GM12878 (cell line): ENCODE measurements at regions not wholly inside any gene's neighbourhood (a gene's known extent, or its start where the extent isn't known, plus 50 kb on each side); places are given as distances from the start of the nearest gene placed in this dataset.

ENCODE experiments used
- ATAC-seq: fragments of 200-7000 bp; cut with Tn5 transposase; 3 replicates; pipeline ENCODE4 v1.9.1; 2020; ENCODE audit warnings: mild to moderate bottlenecking, moderate library complexity
- BruUV-seq: library from RNA; stranded (reverse); fragments of 400-500 nt; replicated peaks from 2 replicates; lab custom pipeline; 2021; lab: Mats Ljungman, UMichigan
- CTCF ChIA-PET: fragments of 300-600 bp; sonication (Branson Sonifier 250); formaldehyde crosslinking; extraction: SDS; loops from one replicate; lab custom pipeline; 2021; ENCODE audit warnings: inconsistent platforms; lab: Yijun Ruan, JAX
- POLR2A ChIA-PET: fragments of 350-600 bp; formaldehyde crosslinking; extraction: SDS; loops from one replicate; lab custom pipeline; 2021; ENCODE audit warnings: inconsistent platforms; lab: Charles Lee
- RAD21 ChIA-PET: fragments of 300-600 bp; sonication (Branson Sonifier 250); formaldehyde crosslinking; loops from one replicate; lab custom pipeline; 2023; ENCODE audit warnings: antibody characterized with exemption; ENCODE audit not compliant: unreplicated experiment; lab: Charles Lee
- SMC1A ChIA-PET: fragments of 300-600 bp; sonication (Branson Sonifier 250); formaldehyde crosslinking; loops from one replicate; lab custom pipeline; 2023; ENCODE audit not compliant: unreplicated experiment, uncharacterized antibody; lab: Charles Lee
- DNase-seq: peaks from one replicate; pipeline ENCODE4 v3.0.0-alpha.2; 2011; ENCODE audit warnings: low read depth, low spot score
- FAIRE-seq: peaks from 3 replicates; lab custom pipeline; 2011; peaks lifted over from hg19 to GRCh38; lab: Jason Lieb, UNC
- H2AFZ ChIP-seq: 2 replicates; pipeline ENCODE4 v1.6.0; 2011; ENCODE audit warnings: low read depth, low read length, control low read depth; ENCODE audit not compliant: control insufficient read depth
- H3K27ac ChIP-seq: 2 replicates; pipeline ENCODE4 v1.5.1; 2011; ENCODE audit warnings: control low read depth; ENCODE audit not compliant: control insufficient read depth, insufficient read depth
- H3K27me3 ChIP-seq, 2 experiments: replicated peaks in 1 of 2; 2 replicates each; pipeline versions ENCODE4 v1.6.0 to v1.6.1; 2011; ENCODE audit warnings: low read length in 1 of 2; ENCODE audit not compliant: control insufficient read depth in 2 of 2, insufficient read depth in 2 of 2
- H3K36me3 ChIP-seq, 2 experiments: 2 replicates each; pipeline ENCODE4 v1.5.1; 2011; ENCODE audit warnings: low read length in 1 of 2; ENCODE audit not compliant: control insufficient read depth in 2 of 2, insufficient read depth in 2 of 2
- H3K4me1 ChIP-seq: 2 replicates; pipeline ENCODE4 v1.6.1; 2011; ENCODE audit warnings: mild to moderate bottlenecking, low read length, moderate library complexity, mixed read lengths; ENCODE audit not compliant: control insufficient read depth, insufficient read depth
- H3K4me2 ChIP-seq: 2 replicates; pipeline ENCODE4 v1.6.0; 2011; ENCODE audit warnings: control low read depth; ENCODE audit not compliant: control insufficient read depth, insufficient read depth
- H3K4me3 ChIP-seq: fragments of 200-600 bp; sonication (generic); 2 replicates; pipeline ENCODE4 v1.5.1; 2016
- H3K79me2 ChIP-seq: 2 replicates; pipeline ENCODE4 v1.6.0; 2011; ENCODE audit warnings: low read length; ENCODE audit not compliant: control insufficient read depth, insufficient read depth
- H3K9ac ChIP-seq: 2 replicates; pipeline ENCODE4 v1.8.0; 2011; ENCODE audit warnings: low read length, control low read depth, mixed read lengths; ENCODE audit not compliant: control insufficient read depth, insufficient read depth
- H3K9me3 ChIP-seq: replicated peaks from 3 replicates; pipeline ENCODE4 v1.5.1; 2011; ENCODE audit warnings: mild to moderate bottlenecking, low read length; ENCODE audit not compliant: control insufficient read depth, insufficient read depth
- H4K20me1 ChIP-seq: 2 replicates; pipeline ENCODE4 v1.6.0; 2011; ENCODE audit not compliant: control insufficient read depth, insufficient read depth
- ATF7 ChIP-seq: fragments of 450-650 bp; IDR thresholded peaks from 2 replicates; pipeline ENCODE4 v1.6.1; 2016; ENCODE audit warnings: low read depth, mild to moderate bottlenecking
- CREB1 ChIP-seq: IDR thresholded peaks from 2 replicates; pipeline ENCODE4 v1.6.1; 2012; ENCODE audit warnings: low read depth, mild to moderate bottlenecking, inconsistent platforms
- EED ChIP-seq: sonication (generic); IDR thresholded peaks from 2 replicates; pipeline ENCODE4 v1.6.1; 2016; ENCODE audit warnings: antibody characterized with exemption, low read depth
- EZH2 ChIP-seq: IDR thresholded peaks from 2 replicates; pipeline ENCODE4 v1.6.1; 2012; ENCODE audit warnings: low read depth, mild to moderate bottlenecking, control low read depth, inconsistent platforms, low read length, borderline replicate concordance; ENCODE audit not compliant: control insufficient read depth
- GATAD2B ChIP-seq: fragments of 450-650 bp; conservative IDR thresholded peaks from 2 replicates; pipeline ENCODE4 v1.6.1; 2017; ENCODE audit warnings: low read depth, mild to moderate bottlenecking, moderate library complexity
- MTA2 ChIP-seq: fragments of 450-650 bp; IDR thresholded peaks from 2 replicates; pipeline ENCODE4 v1.6.1; 2016; ENCODE audit warnings: low read depth, mild to moderate bottlenecking, moderate library complexity
- MTA3 ChIP-seq: IDR thresholded peaks from 2 replicates; pipeline ENCODE4 v1.6.1; 2012; ENCODE audit warnings: low read length, inconsistent platforms, borderline replicate concordance
- NFYB ChIP-seq: IDR thresholded peaks from 2 replicates; pipeline ENCODE4 v1.6.1; 2011; ENCODE audit warnings: low read depth, mild to moderate bottlenecking, low read length, improper control_type of control experiment, moderate library complexity; ENCODE audit not compliant: insufficient read depth
- SIX5 ChIP-seq: IDR thresholded peaks from 2 replicates; pipeline ENCODE4 v1.6.1; 2011; ENCODE audit warnings: mild to moderate bottlenecking, low read depth, low read length, moderate library complexity; ENCODE audit not compliant: severe bottlenecking
- SMAD1 ChIP-seq: fragments of 450-650 bp; IDR thresholded peaks from 2 replicates; pipeline ENCODE4 v1.6.1; 2018; ENCODE audit warnings: mild to moderate bottlenecking, low read depth; ENCODE audit not compliant: partially characterized antibody
- SPI1 ChIP-seq: IDR thresholded peaks from 2 replicates; pipeline ENCODE4 v1.6.1; 2011; ENCODE audit warnings: low read depth, mild to moderate bottlenecking, low read length, moderate library complexity, borderline replicate concordance; ENCODE audit not compliant: insufficient read depth
- TAF1 ChIP-seq: IDR thresholded peaks from 2 replicates; pipeline ENCODE4 v1.6.1; 2011; ENCODE audit warnings: mild to moderate bottlenecking, low read depth, low read length, borderline replicate concordance
- ZZZ3 ChIP-seq: IDR thresholded peaks from 2 replicates; pipeline ENCODE4 v1.6.1; 2011; ENCODE audit warnings: low read depth; ENCODE audit not compliant: control insufficient read depth, insufficient read length
- WGBS: methylation state at CpG from one replicate; pipeline ENCODE4 v1.1.6; 2016; ENCODE audit warnings: low lambda C conversion rate; ENCODE audit not compliant: insufficient replicate concordance, insufficient coverage; ENCODE audit errors: missing lambda C conversion rate; 5-methylcytosine and 5-hydroxymethylcytosine counted together
- in situ Hi-C: fragments of 300-500 bp; cut with MboI; formaldehyde crosslinking; loops from 9 replicates; pipeline ENCODE4 v1.14.3; 2018; ENCODE audit warnings: mixed read lengths
- intact Hi-C: fragments of 100-400 bp; cut with micrococcal nuclease; formaldehyde crosslinking; loops from one replicate; pipeline ENCODE4 v1.14.2; 2022; ENCODE audit not compliant: unreplicated experiment
- TF ChIP-seq, protein P1 (sequence below): fragments of 450-650 bp; IDR thresholded peaks from 2 replicates; pipeline ENCODE4 v1.6.1; 2017; ENCODE audit warnings: mild to moderate bottlenecking, moderate library complexity
- TF ChIP-seq, protein P2 (sequence below): fragments of 450-650 bp; IDR thresholded peaks from 2 replicates; pipeline ENCODE4 v1.6.1; 2017; ENCODE audit warnings: mild to moderate bottlenecking, low read depth, inconsistent platforms; ENCODE audit not compliant: poor library complexity, severe bottlenecking

DNA sequence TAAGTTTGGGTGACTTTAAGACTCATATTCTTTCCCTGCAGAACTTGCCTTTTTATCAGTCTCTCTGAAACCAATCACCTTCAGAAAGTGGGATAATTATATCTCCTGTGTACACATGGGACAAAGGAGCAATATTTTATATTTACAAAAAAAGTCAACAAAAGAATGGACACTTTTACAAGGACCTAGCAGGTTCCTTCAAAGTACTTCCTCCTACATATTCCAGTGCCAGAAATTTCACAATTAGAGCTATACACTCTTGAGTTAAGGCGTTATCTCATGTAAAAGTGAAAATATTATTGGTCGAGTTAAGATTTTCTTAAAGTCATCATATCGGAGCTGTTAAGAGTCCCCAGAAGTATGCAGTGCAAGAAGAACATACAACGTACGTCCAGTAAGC is 98.9 kb upstream of the MAFB start:
- TF ChIP-seq NFYB (no peak), TAF1 (no peak), ATF7 (no peak), SIX5 (no peak), EZH2 (no peak), SPI1 (no peak), EED (no peak), ZZZ3 (no peak), MTA3 (no peak), SMAD1 (no peak), GATAD2B (no peak), MTA2 (no peak), CREB1 (no peak)
- TF ChIP-seq, protein P1, sequence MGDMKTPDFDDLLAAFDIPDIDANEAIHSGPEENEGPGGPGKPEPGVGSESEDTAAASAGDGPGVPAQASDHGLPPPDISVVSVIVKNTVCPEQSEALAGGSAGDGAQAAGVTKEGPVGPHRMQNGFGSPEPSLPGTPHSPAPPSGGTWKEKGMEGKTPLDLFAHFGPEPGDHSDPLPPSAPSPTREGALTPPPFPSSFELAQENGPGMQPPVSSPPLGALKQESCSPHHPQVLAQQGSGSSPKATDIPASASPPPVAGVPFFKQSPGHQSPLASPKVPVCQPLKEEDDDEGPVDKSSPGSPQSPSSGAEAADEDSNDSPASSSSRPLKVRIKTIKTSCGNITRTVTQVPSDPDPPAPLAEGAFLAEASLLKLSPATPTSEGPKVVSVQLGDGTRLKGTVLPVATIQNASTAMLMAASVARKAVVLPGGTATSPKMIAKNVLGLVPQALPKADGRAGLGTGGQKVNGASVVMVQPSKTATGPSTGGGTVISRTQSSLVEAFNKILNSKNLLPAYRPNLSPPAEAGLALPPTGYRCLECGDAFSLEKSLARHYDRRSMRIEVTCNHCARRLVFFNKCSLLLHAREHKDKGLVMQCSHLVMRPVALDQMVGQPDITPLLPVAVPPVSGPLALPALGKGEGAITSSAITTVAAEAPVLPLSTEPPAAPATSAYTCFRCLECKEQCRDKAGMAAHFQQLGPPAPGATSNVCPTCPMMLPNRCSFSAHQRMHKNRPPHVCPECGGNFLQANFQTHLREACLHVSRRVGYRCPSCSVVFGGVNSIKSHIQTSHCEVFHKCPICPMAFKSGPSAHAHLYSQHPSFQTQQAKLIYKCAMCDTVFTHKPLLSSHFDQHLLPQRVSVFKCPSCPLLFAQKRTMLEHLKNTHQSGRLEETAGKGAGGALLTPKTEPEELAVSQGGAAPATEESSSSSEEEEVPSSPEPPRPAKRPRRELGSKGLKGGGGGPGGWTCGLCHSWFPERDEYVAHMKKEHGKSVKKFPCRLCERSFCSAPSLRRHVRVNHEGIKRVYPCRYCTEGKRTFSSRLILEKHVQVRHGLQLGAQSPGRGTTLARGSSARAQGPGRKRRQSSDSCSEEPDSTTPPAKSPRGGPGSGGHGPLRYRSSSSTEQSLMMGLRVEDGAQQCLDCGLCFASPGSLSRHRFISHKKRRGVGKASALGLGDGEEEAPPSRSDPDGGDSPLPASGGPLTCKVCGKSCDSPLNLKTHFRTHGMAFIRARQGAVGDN: no peak
- TF ChIP-seq, protein P2, sequence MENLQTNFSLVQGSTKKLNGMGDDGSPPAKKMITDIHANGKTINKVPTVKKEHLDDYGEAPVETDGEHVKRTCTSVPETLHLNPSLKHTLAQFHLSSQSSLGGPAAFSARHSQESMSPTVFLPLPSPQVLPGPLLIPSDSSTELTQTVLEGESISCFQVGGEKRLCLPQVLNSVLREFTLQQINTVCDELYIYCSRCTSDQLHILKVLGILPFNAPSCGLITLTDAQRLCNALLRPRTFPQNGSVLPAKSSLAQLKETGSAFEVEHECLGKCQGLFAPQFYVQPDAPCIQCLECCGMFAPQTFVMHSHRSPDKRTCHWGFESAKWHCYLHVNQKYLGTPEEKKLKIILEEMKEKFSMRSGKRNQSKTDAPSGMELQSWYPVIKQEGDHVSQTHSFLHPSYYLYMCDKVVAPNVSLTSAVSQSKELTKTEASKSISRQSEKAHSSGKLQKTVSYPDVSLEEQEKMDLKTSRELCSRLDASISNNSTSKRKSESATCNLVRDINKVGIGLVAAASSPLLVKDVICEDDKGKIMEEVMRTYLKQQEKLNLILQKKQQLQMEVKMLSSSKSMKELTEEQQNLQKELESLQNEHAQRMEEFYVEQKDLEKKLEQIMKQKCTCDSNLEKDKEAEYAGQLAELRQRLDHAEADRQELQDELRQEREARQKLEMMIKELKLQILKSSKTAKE: no peak
- RAD21 ChIA-PET: no interaction called here
- H3K4me2 ChIP-seq: no peak overlapping the region
- no peaks in the 10 kb centered on the region for H3K9me3 ChIP-seq
- 36% methylated on average over 5 of the region's 5 CpGs for WGBS
- no peak overlapping the region for H2AFZ ChIP-seq
- no peak overlapping the region for H3K4me3 ChIP-seq
- no peaks in the 10 kb centered on the region for H3K4me1 ChIP-seq
- H3K27ac ChIP-seq: no peak overlapping the region
- FAIRE-seq (no peak), DNase-seq (no peak), ATAC-seq (no peak)
- H3K27me3 ChIP-seq: peaks cover 0 to 6% of the 10 kb centered on the region in 2 experiments; a peak in 3 of 4 replicates
- in situ Hi-C loops (no loop called here), intact Hi-C loops (no loop called here)
- CTCF ChIA-PET: no interaction called here
- no peak overlapping the region for H3K9ac ChIP-seq
- no peaks in the 10 kb centered on the region for H3K36me3 ChIP-seq
- SMC1A ChIA-PET: no interaction called here
- no TSS peak for BruUV-seq
- H3K79me2 ChIP-seq: no peaks in the 10 kb centered on the region
- POLR2A ChIA-PET: no interaction called here
- no peaks in the 10 kb centered on the region for H4K20me1 ChIP-seq
